ENCODE measurements at regions not wholly inside any gene's neighbourhood (a gene's known extent, or its start where the extent isn't known, plus 50 kb on each side); places are given as distances from the start of the nearest gene placed in this dataset.
"Not testable (repeated sequence)": the region's sequence is repeated elsewhere in the genome, so short reads cannot be mapped to it uniquely, and the experiment has no call there.

- not testable (repeated sequence) for DNase-seq
Measured at GRCh38 chr21:9950363-9950762, 571.0 kb upstream of the TPTE start.

GRCh38 chr21:9958791-9959190 lies 562.6 kb upstream of the TPTE start:
- DNase-seq = not testable (repeated sequence)

- not testable (repeated sequence) for DNase-seq
Measured at GRCh38 chr21:9959220-9959964, 562.0 kb upstream of the TPTE start.

GRCh38 chr21:9969399-9969798 lies 552.0 kb upstream of the TPTE start:
- not testable (repeated sequence) for DNase-seq

- not testable (repeated sequence) for DNase-seq
Measured at GRCh38 chr21:9972018-9972417, 549.4 kb upstream of the TPTE start.

- DNase-seq = not testable (repeated sequence)
Measured at GRCh38 chr21:9978371-9978770, 543.0 kb upstream of the TPTE start.

- DNase-seq = not testable (repeated sequence)
Measured at GRCh38 chr21:9997507-9997906, 523.9 kb upstream of the TPTE start.

- not testable (repeated sequence) for DNase-seq
Measured at GRCh38 chr21:10002762-10003313, 518.5 kb upstream of the TPTE start.

- not testable (repeated sequence) for DNase-seq
Measured at GRCh38 chr21:10005791-10006190, 515.6 kb upstream of the TPTE start.

GRCh38 chr21:10016991-10017390 lies 504.4 kb upstream of the TPTE start:
- not testable (repeated sequence) for DNase-seq

- DNase-seq = not testable (repeated sequence)
Measured at GRCh38 chr21:10017757-10018156, 503.6 kb upstream of the TPTE start.

GRCh38 chr21:10021462-10021861 lies 499.9 kb upstream of the TPTE start:
- not testable (repeated sequence) for DNase-seq

GRCh38 chr21:10022745-10023144 lies 498.6 kb upstream of the TPTE start:
- DNase-seq = not testable (repeated sequence)
